IMR-90 (cell line): ENCODE measurements at regions not wholly inside any gene's neighbourhood (a gene's known extent, or its start where the extent isn't known, plus 50 kb on each side); places are given as distances from the start of the nearest gene placed in this dataset.

Experiments used
- ATAC-seq: fragments of 200-7000 bp; cut with Tn5 transposase; 2 replicates; pipeline ENCODE4 v1.9.1; 2020; ENCODE audit warnings: low read depth, mild to moderate bottlenecking, moderate library complexity
- BruUV-seq: library from RNA; stranded (reverse); fragments of 400-500 nt; replicated peaks from 2 replicates; lab custom pipeline; 2021; lab: Mats Ljungman, UMichigan
- CTCF ChIA-PET: fragments of 300-600 bp; formaldehyde crosslinking; extraction: SDS; loops from one replicate; lab custom pipeline; 2021; ENCODE audit warnings: antibody characterized with exemption; lab: Yijun Ruan, JAX
- POLR2A ChIA-PET: fragments of 300-600 bp; sonication (Branson Sonifier 250); formaldehyde crosslinking; loops from one replicate; lab custom pipeline; 2022; ENCODE audit warnings: antibody characterized with exemption; ENCODE audit not compliant: unreplicated experiment; lab: Charles Lee
- DNase-seq: peaks from one replicate; pipeline ENCODE4 v3.0.0; 2013
- H2AFZ ChIP-seq: replicated peaks from 2 replicates; pipeline ENCODE3; 2013; ENCODE audit warnings: low read length, mild to moderate bottlenecking; ENCODE audit not compliant: poor library complexity
- H2AK5ac ChIP-seq: 2 replicates; pipeline ENCODE4 v1.6.1; 2013; ENCODE audit warnings: low read depth, low read length, inconsistent platforms
- H2AK9ac ChIP-seq: replicated peaks from 2 replicates; pipeline ENCODE3; 2013; ENCODE audit warnings: mild to moderate bottlenecking, low read depth, low read length, moderate library complexity; ENCODE audit not compliant: poor library complexity
- H2BK120ac ChIP-seq: 2 replicates; pipeline ENCODE4 v1.6.1; 2013; ENCODE audit warnings: low read depth, low read length, inconsistent platforms
- H2BK15ac ChIP-seq: 3 replicates; pipeline ENCODE4 v1.6.1; 2013; ENCODE audit warnings: low read depth, low read length, inconsistent platforms
- H2BK20ac ChIP-seq: 2 replicates; pipeline ENCODE4 v1.6.1; 2013; ENCODE audit warnings: low read depth, mild to moderate bottlenecking, inconsistent platforms, low read length, moderate library complexity
- H2BK5ac ChIP-seq: 2 replicates; pipeline ENCODE4 v1.6.1; 2013; ENCODE audit warnings: mild to moderate bottlenecking, low read depth, low read length, inconsistent platforms; ENCODE audit not compliant: poor library complexity, severe bottlenecking
- H3K14ac ChIP-seq: replicated peaks from 2 replicates; pipeline ENCODE4 v1.6.1; 2013; ENCODE audit warnings: low read depth, low read length, inconsistent platforms
- H3K18ac ChIP-seq: 2 replicates; pipeline ENCODE4 v1.6.1; 2013; ENCODE audit warnings: low read depth, low read length, control low read depth
- H3K23ac ChIP-seq: 2 replicates; pipeline ENCODE4 v1.6.1; 2013; ENCODE audit warnings: low read depth, low read length, inconsistent platforms
- H3K27ac ChIP-seq: 2 replicates; pipeline ENCODE4 v1.5.1; 2013; ENCODE audit warnings: mild to moderate bottlenecking, control low read depth, low read length; ENCODE audit not compliant: insufficient read depth
- H3K27me3 ChIP-seq: 2 replicates; pipeline ENCODE4 v1.6.1; 2013; ENCODE audit warnings: low read length; ENCODE audit not compliant: control insufficient read depth, insufficient read depth
- H3K36me3 ChIP-seq: 2 replicates; pipeline ENCODE4 v1.6.1; 2013; ENCODE audit warnings: low read length, mixed read lengths; ENCODE audit not compliant: control insufficient read depth, insufficient read depth
- H3K4ac ChIP-seq: 2 replicates; pipeline ENCODE4 v1.6.1; 2013; ENCODE audit warnings: low read depth, low read length, inconsistent platforms
- H3K4me1 ChIP-seq: 2 replicates; pipeline ENCODE4 v1.6.1; 2013; ENCODE audit warnings: low read length, mixed read lengths; ENCODE audit not compliant: control insufficient read depth, insufficient read depth
- H3K4me2 ChIP-seq: 2 replicates; pipeline ENCODE4 v1.6.1; 2013; ENCODE audit warnings: low read depth, mild to moderate bottlenecking, control low read depth, low read length, moderate library complexity
- H3K4me3 ChIP-seq: 2 replicates; pipeline ENCODE4 v1.5.1; 2013; ENCODE audit warnings: low read depth, mild to moderate bottlenecking, control low read depth, low read length, moderate library complexity; ENCODE audit not compliant: insufficient read depth
- H3K56ac ChIP-seq: 2 replicates; pipeline ENCODE4 v1.6.1; 2013; ENCODE audit warnings: low read length, inconsistent platforms; ENCODE audit not compliant: insufficient read depth; ENCODE audit errors: extremely low read depth
- H3K79me1 ChIP-seq, 2 experiments: 2 replicates each; pipeline ENCODE4 v1.6.1; 2013; ENCODE audit warnings: low read length in 2 of 2, inconsistent platforms in 1 of 2, low read depth in 1 of 2
- H3K9ac ChIP-seq: 2 replicates; pipeline ENCODE4 v1.6.1; 2013; ENCODE audit warnings: low read depth, low read length, control low read depth
- H3K9me1 ChIP-seq: 2 replicates; pipeline ENCODE4 v1.6.1; 2013; ENCODE audit warnings: low read length, inconsistent platforms; ENCODE audit not compliant: insufficient read depth
- H3K9me3 ChIP-seq: 2 replicates; pipeline ENCODE4 v1.6.1; 2013; ENCODE audit warnings: low read length; ENCODE audit not compliant: control insufficient read depth, insufficient read depth
- H4K20me1 ChIP-seq: 2 replicates; pipeline ENCODE4 v1.6.1; 2013; ENCODE audit warnings: low read length, inconsistent platforms; ENCODE audit not compliant: insufficient read depth
- H4K5ac ChIP-seq: 2 replicates; pipeline ENCODE4 v1.6.1; 2013; ENCODE audit warnings: mild to moderate bottlenecking, low read depth, low read length, control low read depth
- H4K8ac ChIP-seq, 2 experiments: 2 replicates each; pipeline ENCODE4 v1.6.1; 2013; ENCODE audit warnings: low read depth in 2 of 2, low read length in 2 of 2, control low read depth in 1 of 2, inconsistent platforms in 1 of 2
- H4K91ac ChIP-seq: 2 replicates; pipeline ENCODE4 v1.6.1; 2013; ENCODE audit warnings: low read depth, low read length, inconsistent platforms; ENCODE audit not compliant: insufficient read depth
- BHLHE40 ChIP-seq: fragments of 150-350 bp; IDR thresholded peaks from 2 replicates; pipeline ENCODE4 v1.6.1; 2016; ENCODE audit warnings: mild to moderate bottlenecking, low read depth, low read length
- CEBPB ChIP-seq: IDR thresholded peaks from 2 replicates; pipeline ENCODE4 v1.6.1; 2012; ENCODE audit warnings: low read depth, low read length, improper control_type of control experiment
- CHD1 ChIP-seq: IDR thresholded peaks from 2 replicates; pipeline ENCODE4 v1.6.1; 2012; ENCODE audit warnings: low read depth, low read length, improper control_type of control experiment
- CTCF ChIP-seq: conservative IDR thresholded peaks from 2 replicates; pipeline ENCODE4 v1.5.1; 2012; ENCODE audit warnings: mild to moderate bottlenecking, low read depth, low read length, improper control_type of control experiment
- FOS ChIP-seq: fragments of 150-350 bp; IDR thresholded peaks from 2 replicates; pipeline ENCODE4 v1.6.1; 2016; ENCODE audit warnings: low read depth, low read length
- MAZ ChIP-seq: IDR thresholded peaks from 2 replicates; pipeline ENCODE4 v1.6.1; 2012; ENCODE audit warnings: low read depth, mild to moderate bottlenecking, low read length, improper control_type of control experiment, moderate library complexity, borderline replicate concordance
- MXI1 ChIP-seq: IDR thresholded peaks from 2 replicates; pipeline ENCODE4 v1.6.1; 2012; ENCODE audit warnings: low read depth, mild to moderate bottlenecking, low read length, moderate library complexity, borderline replicate concordance
- NFE2L2 ChIP-seq: fragments of 150-350 bp; IDR thresholded peaks from 2 replicates; pipeline ENCODE4 v1.6.1; 2016; ENCODE audit warnings: low read depth, mild to moderate bottlenecking, low read length
- RAD21 ChIP-seq: IDR thresholded peaks from 2 replicates; pipeline ENCODE4 v1.6.1; 2012; ENCODE audit warnings: low read length, improper control_type of control experiment
- RCOR1 ChIP-seq: IDR thresholded peaks from 2 replicates; pipeline ENCODE4 v1.6.1; 2012; ENCODE audit warnings: mild to moderate bottlenecking, low read length, improper control_type of control experiment; ENCODE audit not compliant: insufficient replicate concordance
- RFX5 ChIP-seq: IDR thresholded peaks from 2 replicates; pipeline ENCODE4 v1.8.0; 2012; ENCODE audit warnings: low read depth, mild to moderate bottlenecking, low read length, moderate library complexity
- USF2 ChIP-seq: fragments of 150-350 bp; IDR thresholded peaks from 2 replicates; pipeline ENCODE4 v1.6.1; 2017; ENCODE audit warnings: mild to moderate bottlenecking, antibody characterized with exemption, low read length, low read depth
- WGBS, 2 experiments: methylation state at CpG; one replicate each; pipeline versions ENCODE4 v1.1.5 to v1.1.7; 2013; ENCODE audit warnings: missing lambda C conversion rate in 2 of 2; ENCODE audit not compliant: insufficient read length in 1 of 2; ENCODE audit errors: extremely low coverage in 2 of 2; 5-methylcytosine and 5-hydroxymethylcytosine counted together
- dilution Hi-C: fragments of 300-500 bp; cut with HindIII; formaldehyde crosslinking; loops from one replicate; pipeline ENCODE4 v1.14.3; 2018; ENCODE audit warnings: low sequenced_read_pairs; ENCODE audit not compliant: unreplicated experiment
- in situ Hi-C: fragments of 300-500 bp; cut with MboI; formaldehyde crosslinking; loops from 3 replicates; pipeline ENCODE4 v1.14.3; 2019; ENCODE audit warnings: low sequenced_read_pairs, inconsistent platforms, mixed read lengths
- intact Hi-C: fragments of 100-400 bp; cut with micrococcal nuclease; formaldehyde crosslinking; loops from 2 replicates; pipeline ENCODE4 v1.10.0; 2022
- TF ChIP-seq, protein P1 (sequence below): fragments of 150-350 bp; IDR thresholded peaks from 2 replicates; pipeline ENCODE4 v1.6.1; 2016; ENCODE audit warnings: low read depth, mild to moderate bottlenecking, low read length, moderate library complexity, borderline replicate concordance

- H3K18ac ChIP-seq = no peak overlapping the region
- no peak overlapping the region for H4K8ac ChIP-seq
- no peak overlapping the region for H2AK9ac ChIP-seq
- H3K36me3 ChIP-seq = no peaks in the 10 kb centered on the region
- WGBS, 2 experiments = no CpG with 5 or more reads among the region's 2 CpGs
- DNase-seq (no peak), ATAC-seq (no peak)
- BruUV-seq = no TSS peak
- dilution Hi-C loops (no loop called here), in situ Hi-C loops (no loop called here), intact Hi-C loops (no loop called here)
- no peaks in the 10 kb centered on the region for H3K79me1 ChIP-seq
- no peak overlapping the region for H2AFZ ChIP-seq
- POLR2A ChIA-PET = no interaction called here
- H3K4ac ChIP-seq = no peak overlapping the region
- no peak overlapping the region for H3K4me3 ChIP-seq
- no peak overlapping the region for H3K27ac ChIP-seq
- H4K5ac ChIP-seq = no peak overlapping the region
- H3K9me1 ChIP-seq = no peaks in the 10 kb centered on the region
- H3K4me2 ChIP-seq = no peak overlapping the region
- H4K91ac ChIP-seq = no peak overlapping the region
- H3K4me1 ChIP-seq = no peaks in the 10 kb centered on the region
- H3K9ac ChIP-seq = no peak overlapping the region
- no peak overlapping the region for H3K56ac ChIP-seq
- no peaks in the 10 kb centered on the region; the same call in 1 of the 2 replicates for H3K9me3 ChIP-seq
- H2BK120ac ChIP-seq = no peak overlapping the region
- H2BK15ac ChIP-seq = no peak overlapping the region
- no peak for TF ChIP-seq MAZ
- no peak for TF ChIP-seq RFX5
- TF ChIP-seq CHD1 = no peak
- TF ChIP-seq RCOR1 = no peak
- TF ChIP-seq CEBPB = no peak
- no peak for TF ChIP-seq USF2
- TF ChIP-seq CTCF = no peak
- no peak for TF ChIP-seq BHLHE40
- no peak for TF ChIP-seq RAD21
- TF ChIP-seq, protein P1, sequence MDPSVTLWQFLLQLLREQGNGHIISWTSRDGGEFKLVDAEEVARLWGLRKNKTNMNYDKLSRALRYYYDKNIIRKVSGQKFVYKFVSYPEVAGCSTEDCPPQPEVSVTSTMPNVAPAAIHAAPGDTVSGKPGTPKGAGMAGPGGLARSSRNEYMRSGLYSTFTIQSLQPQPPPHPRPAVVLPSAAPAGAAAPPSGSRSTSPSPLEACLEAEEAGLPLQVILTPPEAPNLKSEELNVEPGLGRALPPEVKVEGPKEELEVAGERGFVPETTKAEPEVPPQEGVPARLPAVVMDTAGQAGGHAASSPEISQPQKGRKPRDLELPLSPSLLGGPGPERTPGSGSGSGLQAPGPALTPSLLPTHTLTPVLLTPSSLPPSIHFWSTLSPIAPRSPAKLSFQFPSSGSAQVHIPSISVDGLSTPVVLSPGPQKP = no peak
- no peak for TF ChIP-seq NFE2L2
- no peak for TF ChIP-seq MXI1
- no peak for TF ChIP-seq FOS
- H2AK5ac ChIP-seq = no peak overlapping the region
- H3K14ac ChIP-seq = no peak overlapping the region
- no peaks in the 10 kb centered on the region for H4K20me1 ChIP-seq
- H2BK20ac ChIP-seq = no peak overlapping the region
- H2BK5ac ChIP-seq = no peak overlapping the region
- H3K27me3 ChIP-seq = no peaks in the 10 kb centered on the region
- no peak overlapping the region for H3K23ac ChIP-seq
- CTCF ChIA-PET = no interaction called here
These were observed 1068.5 kb downstream of the PCDH7 start for GRCh38 chr4:31788676-31789075.
